Hepatocyte (in vitro differentiated cells): ENCODE measurements at regions not wholly inside any gene's neighbourhood (a gene's known extent, or its start where the extent isn't known, plus 50 kb on each side); places are given as distances from the start of the nearest gene placed in this dataset.

Experiments used
- DNase-seq: peaks from one replicate; pipeline ENCODE4 v3.0.0-alpha.2; 2016; ENCODE audit warnings: low spot score
- H2AFZ ChIP-seq: fragments of 200-600 bp; sonication (generic); 2 replicates; pipeline ENCODE4 v1.6.0; 2016; ENCODE audit warnings: antibody characterized with exemption, mild to moderate bottlenecking
- H3K27ac ChIP-seq: fragments of 200-600 bp; sonication (generic); 2 replicates; pipeline ENCODE4 v1.5.1; 2016; ENCODE audit warnings: mild to moderate bottlenecking
- H3K27me3 ChIP-seq: fragments of 200-600 bp; sonication (generic); 2 replicates; pipeline ENCODE4 v1.6.1; 2016
- H3K36me3 ChIP-seq: fragments of 200-600 bp; sonication (generic); replicated peaks from 2 replicates; pipeline ENCODE4 v1.5.1; 2016; ENCODE audit warnings: low read depth; ENCODE audit not compliant: insufficient read depth
- H3K4me1 ChIP-seq: fragments of 200-600 bp; sonication (generic); 2 replicates; pipeline ENCODE4 v1.5.1; 2016; ENCODE audit warnings: mild to moderate bottlenecking, moderate library complexity; ENCODE audit not compliant: insufficient read depth
- H3K4me2 ChIP-seq: fragments of 200-600 bp; sonication (generic); 2 replicates; pipeline ENCODE4 v1.6.0; 2016
- H3K4me3 ChIP-seq: fragments of 200-600 bp; sonication (generic); 2 replicates; pipeline ENCODE4 v1.5.1; 2016; ENCODE audit warnings: mild to moderate bottlenecking
- H3K79me2 ChIP-seq: fragments of 200-600 bp; sonication (generic); 2 replicates; pipeline ENCODE4 v1.6.0; 2017; ENCODE audit warnings: mild to moderate bottlenecking
- H3K9me2 ChIP-seq: fragments of 200-600 bp; sonication (generic); replicated peaks from 2 replicates; pipeline ENCODE4 v1.6.0; 2017; ENCODE audit warnings: mild to moderate bottlenecking; ENCODE audit not compliant: insufficient read depth
- H3K9me3 ChIP-seq: fragments of 200-600 bp; sonication (generic); 2 replicates; pipeline ENCODE4 v1.5.1; 2016; ENCODE audit warnings: low read depth, mild to moderate bottlenecking
- H4K20me1 ChIP-seq: fragments of 200-600 bp; sonication (generic); 2 replicates; pipeline ENCODE4 v1.6.0; 2016; ENCODE audit warnings: mild to moderate bottlenecking; ENCODE audit not compliant: insufficient read depth, poor library complexity, severe bottlenecking
- CTCF ChIP-seq: fragments of 200-600 bp; sonication (generic); IDR thresholded peaks from 2 replicates; pipeline ENCODE4 v1.5.1; 2016; ENCODE audit warnings: antibody characterized with exemption, mild to moderate bottlenecking; ENCODE audit not compliant: poor library complexity
- EZH2 ChIP-seq: fragments of 200-600 bp; sonication (generic); IDR thresholded peaks from 2 replicates; pipeline ENCODE4 v1.6.1; 2016; ENCODE audit warnings: antibody characterized with exemption, mild to moderate bottlenecking, borderline replicate concordance
- EZH2phosphoT487 ChIP-seq: fragments of 200-600 bp; sonication (generic); IDR thresholded peaks from one replicate; pipeline ENCODE4 v1.6.1; 2018; ENCODE audit warnings: antibody characterized with exemption, mild to moderate bottlenecking, low read depth, moderate library complexity; ENCODE audit not compliant: unreplicated experiment, severe bottlenecking
- WGBS: methylation state at CpG from one replicate; pipeline ENCODE4 v1.1.6; 2016; ENCODE audit warnings: low lambda C conversion rate; ENCODE audit errors: missing lambda C conversion rate; 5-methylcytosine and 5-hydroxymethylcytosine counted together

GRCh38 chrX:22409418-22409817 lies 136.7 kb downstream of the CBLL2 start:
- Histone ChIP-seq H3K4me3 (no peak overlapping the region), H3K27me3 (no peaks in the 10 kb centered on the region), H3K9me3 (no peaks in the 10 kb centered on the region), H3K79me2 (no peaks in the 10 kb centered on the region), H4K20me1 (no peaks in the 10 kb centered on the region), H2AFZ (no peak overlapping the region), H3K27ac (no peak overlapping the region), H3K4me2 (no peak overlapping the region), H3K4me1 (no peaks in the 10 kb centered on the region), H3K36me3 (no peaks in the 10 kb centered on the region), H3K9me2 (no peaks in the 10 kb centered on the region)
- no peak for TF ChIP-seq CTCF
- no peak for TF ChIP-seq EZH2phosphoT487
- TF ChIP-seq EZH2 = no peak
- DNase-seq = no peak
- WGBS = 64% methylated on average over 1 of the region's 1 CpG

GRCh38 chrX:22424122-22424915 lies 151.6 kb downstream of the CBLL2 start:
- Histone ChIP-seq H3K27me3 (no peaks in the 10 kb centered on the region), H3K27ac (no peak overlapping the region), H3K79me2 (no peaks in the 10 kb centered on the region), H3K9me2 (no peaks in the 10 kb centered on the region), H2AFZ (no peak overlapping the region), H3K4me2 (no peak overlapping the region), H3K4me1 (no peaks in the 10 kb centered on the region), H3K9me3 (no peaks in the 10 kb centered on the region), H3K36me3 (no peaks in the 10 kb centered on the region), H4K20me1 (no peaks in the 10 kb centered on the region), H3K4me3 (no peak overlapping the region)
- WGBS = 91% methylated on average over 2 of the region's 2 CpGs
- TF ChIP-seq EZH2 = no peak
- no peak for TF ChIP-seq EZH2phosphoT487
- no peak for TF ChIP-seq CTCF
- DNase-seq = no peak

- H2AFZ ChIP-seq = no peak overlapping the region
- no peaks in the 10 kb centered on the region for H3K79me2 ChIP-seq
- no peaks in the 10 kb centered on the region for H3K9me2 ChIP-seq
- H3K4me3 ChIP-seq = no peak overlapping the region
- no peak overlapping the region for H3K27ac ChIP-seq
- no peak for TF ChIP-seq EZH2phosphoT487
- TF ChIP-seq CTCF = no peak
- no peaks in the 10 kb centered on the region for H3K9me3 ChIP-seq
- DNase-seq = no peak
- no peaks in the 10 kb centered on the region for H3K4me1 ChIP-seq
- H4K20me1 ChIP-seq = no peaks in the 10 kb centered on the region
- H3K4me2 ChIP-seq = no peak overlapping the region
- H3K27me3 ChIP-seq = no peaks in the 10 kb centered on the region
- 75% methylated on average over 1 of the region's 1 CpG for WGBS
- H3K36me3 ChIP-seq = no peaks in the 10 kb centered on the region
These were observed 152.2 kb downstream of the CBLL2 start for GRCh38 chrX:22424919-22425318.
